ENCODE measurements at regions not wholly inside any gene's neighbourhood (a gene's known extent, or its start where the extent isn't known, plus 50 kb on each side); places are given as distances from the start of the nearest gene placed in this dataset.

DNA sequence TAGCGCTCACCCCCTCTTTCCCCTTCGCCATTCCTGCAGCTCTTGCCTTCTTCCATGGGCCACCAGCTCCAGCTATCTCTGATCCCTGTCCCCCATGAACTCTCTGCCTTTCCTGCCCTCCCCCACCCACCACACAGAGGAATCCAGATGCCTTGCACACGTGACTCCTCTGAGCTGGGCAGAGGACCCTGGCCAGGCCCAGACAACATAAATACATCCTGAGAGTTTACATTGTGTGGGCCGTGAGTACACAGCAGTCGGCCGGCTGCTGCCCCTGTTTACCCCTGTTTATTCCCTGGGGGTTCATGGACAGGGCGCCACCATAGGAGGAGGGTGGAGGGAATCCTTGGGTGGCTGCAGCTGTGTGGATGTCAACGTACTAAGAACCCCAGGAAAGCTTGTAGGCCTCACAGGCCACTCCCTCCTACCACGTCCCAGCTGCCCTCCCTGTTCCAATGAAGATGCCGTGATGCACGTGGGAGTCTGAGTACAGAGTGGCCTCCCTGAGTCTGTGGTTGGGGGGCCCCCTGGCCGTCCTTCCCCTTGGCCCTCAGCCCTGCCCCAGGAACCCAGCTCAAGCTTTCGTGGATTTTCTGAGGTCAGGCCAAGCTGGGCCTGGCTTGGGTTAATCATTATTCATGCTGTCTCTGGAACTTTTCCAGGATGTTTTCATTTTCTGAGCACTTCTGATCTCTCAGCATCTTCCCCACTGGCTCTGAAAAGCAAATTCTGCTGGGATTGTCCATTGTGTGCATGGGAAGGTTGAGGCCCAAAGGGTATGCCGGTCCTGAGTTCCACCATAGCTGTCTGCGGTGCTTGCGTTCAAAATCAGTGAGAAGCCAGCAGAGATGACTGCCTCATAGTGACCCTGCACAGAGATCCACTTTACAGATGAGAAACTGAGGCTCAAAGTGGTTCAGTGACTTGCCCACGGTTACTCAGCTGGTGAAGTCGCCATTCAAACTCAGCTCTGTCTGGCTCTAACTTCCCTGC is 136.3 kb downstream of the MRPL14 start:
- TF ChIP-seq, protein P1, sequence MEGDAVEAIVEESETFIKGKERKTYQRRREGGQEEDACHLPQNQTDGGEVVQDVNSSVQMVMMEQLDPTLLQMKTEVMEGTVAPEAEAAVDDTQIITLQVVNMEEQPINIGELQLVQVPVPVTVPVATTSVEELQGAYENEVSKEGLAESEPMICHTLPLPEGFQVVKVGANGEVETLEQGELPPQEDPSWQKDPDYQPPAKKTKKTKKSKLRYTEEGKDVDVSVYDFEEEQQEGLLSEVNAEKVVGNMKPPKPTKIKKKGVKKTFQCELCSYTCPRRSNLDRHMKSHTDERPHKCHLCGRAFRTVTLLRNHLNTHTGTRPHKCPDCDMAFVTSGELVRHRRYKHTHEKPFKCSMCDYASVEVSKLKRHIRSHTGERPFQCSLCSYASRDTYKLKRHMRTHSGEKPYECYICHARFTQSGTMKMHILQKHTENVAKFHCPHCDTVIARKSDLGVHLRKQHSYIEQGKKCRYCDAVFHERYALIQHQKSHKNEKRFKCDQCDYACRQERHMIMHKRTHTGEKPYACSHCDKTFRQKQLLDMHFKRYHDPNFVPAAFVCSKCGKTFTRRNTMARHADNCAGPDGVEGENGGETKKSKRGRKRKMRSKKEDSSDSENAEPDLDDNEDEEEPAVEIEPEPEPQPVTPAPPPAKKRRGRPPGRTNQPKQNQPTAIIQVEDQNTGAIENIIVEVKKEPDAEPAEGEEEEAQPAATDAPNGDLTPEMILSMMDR (conservative IDR thresholded peaks at IDR 0.05; ENCODE audit: low read depth, low read length), result no peak
- TF ChIP-seq EZH2 (IDR thresholded peaks at IDR 0.05; ENCODE audit: low read length, unreplicated experiment), result no peak
- no peak for TF ChIP-seq EZH2phosphoT487 (IDR thresholded peaks at IDR 0.05; ENCODE audit: borderline replicate concordance, low read length)
